Right atrium auricular region (tissue), 2 donors: ENCODE measurements at regions not wholly inside any gene's neighbourhood (a gene's known extent, or its start where the extent isn't known, plus 50 kb on each side); places are given as distances from the start of the nearest gene placed in this dataset.

Experiments used
- DNase-seq: peaks from one replicate; pipeline ENCODE4 v3.0.0-alpha.2; 2019; ENCODE audit warnings: low spot score
- H3K27ac ChIP-seq, 2 donors: fragments of 200-600 bp; sonication (generic); 1 replicate in 1 of 2; 2 replicates in 1 of 2; pipeline ENCODE4 v1.5.1; 2016 to 2019
- H3K27me3 ChIP-seq, 2 donors: fragments of 200-600 bp; sonication (generic); one replicate each; pipeline versions ENCODE4 v1.5.1 to v1.6.0; 2017 to 2019
- H3K36me3 ChIP-seq: fragments of 200-600 bp; sonication (generic); one replicate; pipeline ENCODE4 v1.5.1; 2016
- H3K4me1 ChIP-seq, 2 donors: fragments of 200-600 bp; sonication (generic); one replicate each; pipeline versions ENCODE4 v1.5.1 to v1.6.0; 2017 to 2019
- H3K4me3 ChIP-seq, 2 donors: fragments of 200-600 bp; sonication (generic); 1 replicate in 1 of 2; 2 replicates in 1 of 2; pipeline ENCODE4 v1.5.1; 2017 to 2019; ENCODE audit warnings: mild to moderate bottlenecking in 1 of 2, moderate library complexity in 1 of 2
- H3K9me3 ChIP-seq, 2 donors: fragments of 200-600 bp; sonication (generic); one replicate each; pipeline ENCODE4 v1.5.1; 2019
- CTCF ChIP-seq, 2 donors: fragments of 200-600 bp; sonication (generic); IDR thresholded peaks; one replicate each; pipeline ENCODE4 v1.5.1; 2019; ENCODE audit warnings: antibody characterized with exemption in 2 of 2

- DNase-seq, result no peak
- TF ChIP-seq CTCF (IDR thresholded peaks at IDR 0.05), result no peak
- H3K4me3 ChIP-seq, result no peak overlapping the region
- no peak overlapping the region for H3K27ac ChIP-seq
- no peaks in the 10 kb centered on the region for H3K27me3 ChIP-seq
- H3K9me3 ChIP-seq, result no peaks in the 10 kb centered on the region
- no peaks in the 10 kb centered on the region for H3K4me1 ChIP-seq
- H3K36me3 ChIP-seq, result no peaks in the 10 kb centered on the region
Measured at GRCh38 chr2:18930971-18931370, 341.6 kb upstream of the NT5C1B start.

- peaks cover 0 to 4% of the 10 kb centered on the region in 2 donors for H3K4me1 ChIP-seq
- H3K36me3 ChIP-seq, result no peaks in the 10 kb centered on the region
- H3K27me3 ChIP-seq, result no peaks in the 10 kb centered on the region
- no peaks in the 10 kb centered on the region for H3K9me3 ChIP-seq
- no peak overlapping the region for H3K27ac ChIP-seq
- no peak overlapping the region for H3K4me3 ChIP-seq
- TF ChIP-seq CTCF (IDR thresholded peaks at IDR 0.05), result no peak
- no peak for DNase-seq
Measured at GRCh38 chr2:18927525-18928232, 338.3 kb upstream of the NT5C1B start.

GRCh38 chr2:18926631-18927524 is 337.5 kb upstream of the NT5C1B start:
- Histone ChIP-seq H3K4me1 (peaks cover 0 to 4% of the 10 kb centered on the region in 2 donors), H3K36me3 (no peaks in the 10 kb centered on the region), H3K9me3 (no peaks in the 10 kb centered on the region), H3K4me3 (no peak overlapping the region), H3K27me3 (no peaks in the 10 kb centered on the region), H3K27ac (no peak overlapping the region)
- TF ChIP-seq CTCF (IDR thresholded peaks at IDR 0.05), result no peak
- DNase-seq, result no peak

- Histone ChIP-seq H3K27ac (no peak overlapping the region), H3K4me1 (peaks cover 0 to 4% of the 10 kb centered on the region in 2 donors), H3K36me3 (no peaks in the 10 kb centered on the region), H3K9me3 (no peaks in the 10 kb centered on the region), H3K4me3 (no peak overlapping the region), H3K27me3 (no peaks in the 10 kb centered on the region)
- no peak for DNase-seq
- no peak for TF ChIP-seq CTCF (IDR thresholded peaks at IDR 0.05)
Measured at GRCh38 chr2:18925296-18925695, 335.9 kb upstream of the NT5C1B start.

- H3K27me3 ChIP-seq, result no peaks in the 10 kb centered on the region
- H3K27ac ChIP-seq, result no peak overlapping the region
- no peaks in the 10 kb centered on the region for H3K9me3 ChIP-seq
- H3K4me3 ChIP-seq, result no peak overlapping the region
- no peaks in the 10 kb centered on the region for H3K36me3 ChIP-seq
- H3K4me1 ChIP-seq, result peaks cover 0 to 4% of the 10 kb centered on the region in 2 donors
- DNase-seq, result no peak
- TF ChIP-seq CTCF (IDR thresholded peaks at IDR 0.05), result no peak
Measured at GRCh38 chr2:18924886-18925285, 335.5 kb upstream of the NT5C1B start.
